ENCODE measurements at regions not wholly inside any gene's neighbourhood (a gene's known extent, or its start where the extent isn't known, plus 50 kb on each side); places are given as distances from the start of the nearest gene placed in this dataset.

DNA sequence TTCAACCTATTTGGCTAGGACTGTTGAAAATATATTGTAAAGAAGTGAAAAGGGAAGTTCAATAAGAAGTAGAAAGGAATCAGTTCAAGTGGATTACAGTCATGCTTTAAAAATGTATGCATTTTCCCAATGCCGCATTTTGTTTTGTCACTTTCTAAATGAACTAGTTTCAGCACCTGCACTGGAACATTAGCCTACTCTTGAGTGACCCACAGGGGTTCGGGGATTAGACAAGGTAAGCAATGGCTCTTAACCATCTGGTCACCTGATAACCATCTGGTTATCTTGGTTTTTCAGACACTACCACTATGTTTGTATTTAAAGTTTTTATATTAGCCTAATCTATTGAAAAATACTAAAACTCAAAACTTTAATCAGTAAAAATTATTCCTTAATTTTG lies 97.6 kb downstream of the CD164 start:
- TF ChIP-seq POLR2A (IDR thresholded peaks at IDR 0.05; ENCODE audit: low read depth, low read length) (no peak), POLR2AphosphoS5 (IDR thresholded peaks at IDR 0.05; ENCODE audit: low read depth, low read length) (no peak)

Data from GM12892 (cell line).